ENCODE measurements at regions not wholly inside any gene's neighbourhood (a gene's known extent, or its start where the extent isn't known, plus 50 kb on each side); places are given as distances from the start of the nearest gene placed in this dataset.
A peak's percentile ranks its signal among the peaks of the same experiment; 100 is the strongest.

DNA sequence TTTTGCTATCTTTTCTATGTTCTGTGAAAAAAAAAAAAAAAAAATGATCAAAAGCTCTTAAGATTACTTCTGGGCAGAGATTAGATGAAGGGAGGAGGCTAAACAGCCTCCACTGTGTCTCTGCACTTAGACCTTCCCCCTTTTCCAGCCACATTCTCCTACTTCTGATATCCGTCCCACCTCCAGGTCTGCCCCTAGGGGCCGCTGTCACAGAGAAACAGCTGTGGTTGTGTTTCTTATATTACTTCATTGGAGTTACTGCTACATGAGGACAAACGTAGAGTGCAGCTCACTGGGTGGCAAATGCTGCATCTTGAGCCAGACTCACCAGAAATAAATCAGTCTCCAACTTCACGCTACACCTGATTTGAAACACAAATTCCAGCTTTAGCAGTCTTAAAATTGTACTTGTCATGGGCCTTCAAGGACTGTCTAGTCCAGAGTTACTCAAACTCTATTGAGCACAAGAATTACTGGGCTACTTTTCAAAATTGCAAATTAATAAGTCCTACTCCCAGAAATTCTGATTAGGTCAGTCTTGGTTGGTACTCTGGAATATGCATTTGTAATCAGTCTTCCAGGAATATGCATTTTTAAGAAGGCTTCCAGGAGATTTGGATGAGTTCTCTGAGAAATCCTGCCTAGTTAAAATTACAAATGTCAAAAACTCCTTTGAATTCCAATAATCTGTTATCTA, 125.2 kb upstream of the PTBP2 start:
- Histone ChIP-seq H3K9me3 (ENCODE audit: control insufficient read depth, low read depth, low read length) (no peaks in the 10 kb centered on the region), H3K79me2 (ENCODE audit: control insufficient read depth, insufficient read depth, low read length) (no peaks in the 10 kb centered on the region), H3K4me3 (ENCODE audit: control insufficient read depth in 2 of 3, extremely low read depth in 1 of 3, insufficient read depth in 2 of 3, low read depth in 1 of 3, low read length in 3 of 3) (no peak overlapping the region), H3K27ac (ENCODE audit: control insufficient read depth, insufficient read depth, low read length) (no peak overlapping the region), H4K20me1 (ENCODE audit: control insufficient read depth, extremely low read depth, insufficient read depth, low read length) (no peaks in the 10 kb centered on the region), H3K9me1 (ENCODE audit: control insufficient read depth, extremely low read depth, insufficient read depth, low read length) (no peaks in the 10 kb centered on the region), H3K9ac (ENCODE audit: control insufficient read depth, extremely low read depth, insufficient read depth, low read length) (no peak overlapping the region), H3K27me3 (ENCODE audit: control insufficient read depth, extremely low read depth, insufficient read depth, low read length) (no peaks in the 10 kb centered on the region), H2AFZ (ENCODE audit: control insufficient read depth, low read length) (no peak overlapping the region), H3K36me3 (ENCODE audit: control insufficient read depth in 2 of 2, extremely low read depth in 1 of 2, insufficient read depth in 2 of 2, low read length in 2 of 2) (no peaks in the 10 kb centered on the region), H3K4me1 (ENCODE audit: control insufficient read depth, extremely low read depth, insufficient read depth, low read length) (no peaks in the 10 kb centered on the region), H3K4me2 (ENCODE audit: control insufficient read depth, extremely low read depth, insufficient read depth, low read depth, low read length) (no peak overlapping the region)
- FAIRE-seq (no peak), DNase-seq (ENCODE audit: low read depth, low spot score) (no peak)
- dilution Hi-C loops (cut with MboI; ENCODE audit: extremely low pct_ligation_motif_present, low sequenced_read_pairs), result no loop called here
- TF ChIP-seq, protein P1, sequence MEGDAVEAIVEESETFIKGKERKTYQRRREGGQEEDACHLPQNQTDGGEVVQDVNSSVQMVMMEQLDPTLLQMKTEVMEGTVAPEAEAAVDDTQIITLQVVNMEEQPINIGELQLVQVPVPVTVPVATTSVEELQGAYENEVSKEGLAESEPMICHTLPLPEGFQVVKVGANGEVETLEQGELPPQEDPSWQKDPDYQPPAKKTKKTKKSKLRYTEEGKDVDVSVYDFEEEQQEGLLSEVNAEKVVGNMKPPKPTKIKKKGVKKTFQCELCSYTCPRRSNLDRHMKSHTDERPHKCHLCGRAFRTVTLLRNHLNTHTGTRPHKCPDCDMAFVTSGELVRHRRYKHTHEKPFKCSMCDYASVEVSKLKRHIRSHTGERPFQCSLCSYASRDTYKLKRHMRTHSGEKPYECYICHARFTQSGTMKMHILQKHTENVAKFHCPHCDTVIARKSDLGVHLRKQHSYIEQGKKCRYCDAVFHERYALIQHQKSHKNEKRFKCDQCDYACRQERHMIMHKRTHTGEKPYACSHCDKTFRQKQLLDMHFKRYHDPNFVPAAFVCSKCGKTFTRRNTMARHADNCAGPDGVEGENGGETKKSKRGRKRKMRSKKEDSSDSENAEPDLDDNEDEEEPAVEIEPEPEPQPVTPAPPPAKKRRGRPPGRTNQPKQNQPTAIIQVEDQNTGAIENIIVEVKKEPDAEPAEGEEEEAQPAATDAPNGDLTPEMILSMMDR (optimal IDR thresholded peaks at IDR 0.05 in 1 of 3, IDR thresholded peaks at IDR 0.05 in 1 of 3, conservative IDR thresholded peaks at IDR 0.05 in 1 of 3; ENCODE audit: extremely low read depth in 1 of 3, insufficient read depth in 2 of 3, low read length in 3 of 3), result peak; percentile 67 to 74 (median 68)
- TF ChIP-seq EZH2 (IDR thresholded peaks at IDR 0.05; ENCODE audit: low read length), result no peak

DNA sequence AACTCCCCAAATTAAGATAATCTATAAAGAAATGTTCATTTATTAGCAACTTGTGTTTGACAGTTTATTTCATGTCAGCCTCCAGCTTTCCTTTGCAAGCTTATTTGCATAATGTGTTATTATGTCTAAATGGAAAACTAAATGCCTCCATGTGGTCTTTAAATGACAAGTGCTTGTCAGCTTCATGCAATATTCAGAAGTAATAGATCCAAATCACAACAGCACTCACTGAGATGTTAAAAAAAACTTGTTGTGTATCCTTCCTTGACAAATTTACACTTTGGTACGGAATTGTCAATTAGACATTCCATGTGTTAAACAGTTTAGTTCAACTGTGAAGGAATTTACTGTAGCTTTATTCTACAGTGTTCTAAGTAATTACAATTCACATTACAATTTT, 124.4 kb upstream of the PTBP2 start:
- no peaks in the 10 kb centered on the region for H3K4me1 ChIP-seq (ENCODE audit: control insufficient read depth, extremely low read depth, insufficient read depth, low read length)
- H2AFZ ChIP-seq (ENCODE audit: control insufficient read depth, low read length), result no peak overlapping the region
- H3K9me1 ChIP-seq (ENCODE audit: control insufficient read depth, extremely low read depth, insufficient read depth, low read length), result no peaks in the 10 kb centered on the region
- no peak for DNase-seq (ENCODE audit: low read depth, low spot score)
- no peaks in the 10 kb centered on the region for H3K79me2 ChIP-seq (ENCODE audit: control insufficient read depth, insufficient read depth, low read length)
- H3K4me2 ChIP-seq (ENCODE audit: control insufficient read depth, extremely low read depth, insufficient read depth, low read depth, low read length), result no peak overlapping the region
- H3K4me3 ChIP-seq (ENCODE audit: control insufficient read depth in 2 of 3, extremely low read depth in 1 of 3, insufficient read depth in 2 of 3, low read depth in 1 of 3, low read length in 3 of 3), result no peak overlapping the region
- FAIRE-seq, result no peak
- H3K27ac ChIP-seq (ENCODE audit: control insufficient read depth, insufficient read depth, low read length), result no peak overlapping the region
- H3K9ac ChIP-seq (ENCODE audit: control insufficient read depth, extremely low read depth, insufficient read depth, low read length), result no peak overlapping the region
- no peaks in the 10 kb centered on the region for H4K20me1 ChIP-seq (ENCODE audit: control insufficient read depth, extremely low read depth, insufficient read depth, low read length)
- no peaks in the 10 kb centered on the region for H3K27me3 ChIP-seq (ENCODE audit: control insufficient read depth, extremely low read depth, insufficient read depth, low read length)
- TF ChIP-seq EZH2 (IDR thresholded peaks at IDR 0.05; ENCODE audit: low read length), result no peak
- TF ChIP-seq, protein P1 (optimal IDR thresholded peaks at IDR 0.05 in 1 of 3, IDR thresholded peaks at IDR 0.05 in 1 of 3, conservative IDR thresholded peaks at IDR 0.05 in 1 of 3; ENCODE audit: extremely low read depth in 1 of 3, insufficient read depth in 2 of 3, low read length in 3 of 3), result no peak
- no peaks in the 10 kb centered on the region for H3K9me3 ChIP-seq (ENCODE audit: control insufficient read depth, low read depth, low read length)
- no peaks in the 10 kb centered on the region for H3K36me3 ChIP-seq (ENCODE audit: control insufficient read depth in 2 of 2, extremely low read depth in 1 of 2, insufficient read depth in 2 of 2, low read length in 2 of 2)
- dilution Hi-C loops (cut with MboI; ENCODE audit: extremely low pct_ligation_motif_present, low sequenced_read_pairs), result no loop called here

Data from keratinocyte (primary cell).